Karpas-422 (cell line): ENCODE measurements at regions not wholly inside any gene's neighbourhood (a gene's known extent, or its start where the extent isn't known, plus 50 kb on each side); places are given as distances from the start of the nearest gene placed in this dataset.
A peak's percentile ranks its signal among the peaks of the same experiment; 100 is the strongest.

Source experiments
- DNase-seq: peaks from one replicate; pipeline ENCODE4 v3.0.0-alpha.2; 2015
- H2AFZ ChIP-seq: fragments of 200-600 bp; sonication (generic); 2 replicates; pipeline ENCODE4 v1.6.1; 2014; ENCODE audit warnings: antibody characterized with exemption, low read length, mixed read lengths
- H3K27ac ChIP-seq: fragments of 200-600 bp; sonication (generic); 2 replicates; pipeline ENCODE4 v1.5.1; 2014; ENCODE audit warnings: mild to moderate bottlenecking, low read length, moderate library complexity
- H3K27me3 ChIP-seq: fragments of 200-600 bp; sonication (generic); 2 replicates; pipeline ENCODE4 v1.6.1; 2014; ENCODE audit warnings: low read length, mixed read lengths
- H3K36me3 ChIP-seq: fragments of 200-600 bp; sonication (generic); 2 replicates; pipeline ENCODE4 v1.6.1; 2014; ENCODE audit warnings: low read length, mixed read lengths; ENCODE audit not compliant: insufficient read depth
- H3K4me1 ChIP-seq: fragments of 200-600 bp; sonication (generic); 2 replicates; pipeline ENCODE4 v1.6.1; 2014; ENCODE audit warnings: mild to moderate bottlenecking, low read length, mixed read lengths
- H3K4me2 ChIP-seq: fragments of 200-600 bp; sonication (generic); 2 replicates; pipeline ENCODE4 v1.6.1; 2014; ENCODE audit warnings: low read length, low read depth, mild to moderate bottlenecking; ENCODE audit not compliant: poor library complexity, severe bottlenecking
- H3K4me3 ChIP-seq: fragments of 200-600 bp; sonication (generic); 2 replicates; pipeline ENCODE4 v1.5.1; 2014; ENCODE audit warnings: mild to moderate bottlenecking, antibody characterized with exemption, low read length, mixed read lengths
- H3K79me2 ChIP-seq: fragments of 200-600 bp; sonication (generic); 2 replicates; pipeline ENCODE4 v1.6.1; 2014; ENCODE audit warnings: mild to moderate bottlenecking, low read length, mixed read lengths
- H3K9ac ChIP-seq: fragments of 200-600 bp; sonication (generic); 2 replicates; pipeline ENCODE4 v1.6.0; 2014; ENCODE audit warnings: low read length
- H3K9me2 ChIP-seq: fragments of 200-600 bp; sonication (generic), shearing (Covaris generic); replicated peaks from 2 replicates; pipeline ENCODE4 v1.6.0; 2014; ENCODE audit warnings: mild to moderate bottlenecking, low read length, moderate library complexity; ENCODE audit not compliant: insufficient read depth
- H3K9me3 ChIP-seq: fragments of 300-700, 200-600 bp; sonication (generic); 2 replicates; pipeline ENCODE4 v1.6.1; 2014; ENCODE audit warnings: low read length, mixed read lengths
- H4K20me1 ChIP-seq: fragments of 200-600 bp; sonication (generic); 2 replicates; pipeline ENCODE4 v1.6.1; 2014; ENCODE audit warnings: mild to moderate bottlenecking, antibody characterized with exemption, low read length, low read depth; ENCODE audit not compliant: insufficient read depth

- H3K9me2 ChIP-seq = no peaks in the 10 kb centered on the region
- H2AFZ ChIP-seq = no peak overlapping the region
- no peak overlapping the region for H3K9ac ChIP-seq
- no peaks in the 10 kb centered on the region for H3K9me3 ChIP-seq
- no peaks in the 10 kb centered on the region for H4K20me1 ChIP-seq
- H3K4me2 ChIP-seq = no peak overlapping the region
- H3K4me1 ChIP-seq = no peaks in the 10 kb centered on the region
- no peaks in the 10 kb centered on the region for H3K27me3 ChIP-seq
- no peak overlapping the region for H3K4me3 ChIP-seq
- no peaks in the 10 kb centered on the region for H3K79me2 ChIP-seq
- no peak for DNase-seq
- no peak overlapping the region for H3K27ac ChIP-seq
- no peaks in the 10 kb centered on the region for H3K36me3 ChIP-seq
These were observed 492.9 kb downstream of the TNS3 start for GRCh38 chr7:47089068-47089417.

GRCh38 chr7:47088329-47089067 is 493.4 kb downstream of the TNS3 start:
- DNase-seq = peak; percentile 78
- H3K4me2 ChIP-seq = no peak overlapping the region

GRCh38 chr7:47087866-47088265 is 494.0 kb downstream of the TNS3 start:
- H3K27ac ChIP-seq = no peak overlapping the region
- no peak for DNase-seq
- H3K79me2 ChIP-seq = no peaks in the 10 kb centered on the region
- no peaks in the 10 kb centered on the region for H3K27me3 ChIP-seq
- no peak overlapping the region for H2AFZ ChIP-seq
- no peak overlapping the region for H3K4me3 ChIP-seq
- H3K9me3 ChIP-seq = no peaks in the 10 kb centered on the region
- H3K9me2 ChIP-seq = no peaks in the 10 kb centered on the region
- H3K4me2 ChIP-seq = no peak overlapping the region
- no peak overlapping the region for H3K9ac ChIP-seq
- H4K20me1 ChIP-seq = no peaks in the 10 kb centered on the region
- no peaks in the 10 kb centered on the region for H3K4me1 ChIP-seq
- no peaks in the 10 kb centered on the region for H3K36me3 ChIP-seq

More at GRCh38 chr7:47088329-47089067, 493.4 kb downstream of the TNS3 start:
- H2AFZ ChIP-seq = no peak overlapping the region
- H3K9ac ChIP-seq = no peak overlapping the region
- H3K9me3 ChIP-seq = no peaks in the 10 kb centered on the region
- H3K4me3 ChIP-seq = no peak overlapping the region
- H3K27me3 ChIP-seq = no peaks in the 10 kb centered on the region
- no peak overlapping the region for H3K27ac ChIP-seq
- H3K9me2 ChIP-seq = no peaks in the 10 kb centered on the region
- H3K79me2 ChIP-seq = no peaks in the 10 kb centered on the region
- no peaks in the 10 kb centered on the region for H3K36me3 ChIP-seq
- H4K20me1 ChIP-seq = no peaks in the 10 kb centered on the region
- H3K4me1 ChIP-seq = no peaks in the 10 kb centered on the region

GRCh38 chr7:47085491-47086275 is 496.2 kb downstream of the TNS3 start:
- H3K27me3 ChIP-seq = no peaks in the 10 kb centered on the region
- H3K4me2 ChIP-seq = no peak overlapping the region

GRCh38 chr7:47083476-47084250 is 498.2 kb downstream of the TNS3 start:
- Histone ChIP-seq H4K20me1 (no peaks in the 10 kb centered on the region), H3K79me2 (no peaks in the 10 kb centered on the region), H2AFZ (no peak overlapping the region), H3K27ac (no peak overlapping the region), H3K9me3 (no peaks in the 10 kb centered on the region), H3K27me3 (no peaks in the 10 kb centered on the region), H3K4me1 (peaks cover 6% of the 10 kb centered on the region; the same call in 1 of the 2 replicates), H3K4me2 (no peak overlapping the region), H3K4me3 (no peak overlapping the region), H3K36me3 (no peaks in the 10 kb centered on the region), H3K9me2 (no peaks in the 10 kb centered on the region), H3K9ac (no peak overlapping the region)
- no peak for DNase-seq

More at GRCh38 chr7:47085491-47086275, 496.2 kb downstream of the TNS3 start:
- Histone ChIP-seq H4K20me1 (no peaks in the 10 kb centered on the region), H3K4me1 (no peaks in the 10 kb centered on the region), H3K79me2 (no peaks in the 10 kb centered on the region), H3K9me2 (no peaks in the 10 kb centered on the region), H3K9me3 (no peaks in the 10 kb centered on the region), H3K9ac (no peak overlapping the region), H3K4me3 (no peak overlapping the region), H3K36me3 (no peaks in the 10 kb centered on the region), H3K27ac (no peak overlapping the region), H2AFZ (no peak overlapping the region)
- no peak for DNase-seq

- H2AFZ ChIP-seq = no peak overlapping the region
- H3K4me1 ChIP-seq = peaks cover 6% of the 10 kb centered on the region; the same call in 1 of the 2 replicates
- no peaks in the 10 kb centered on the region for H3K9me2 ChIP-seq
- no peaks in the 10 kb centered on the region for H3K36me3 ChIP-seq
- H3K9me3 ChIP-seq = no peaks in the 10 kb centered on the region
- no peaks in the 10 kb centered on the region for H3K79me2 ChIP-seq
- no peak for DNase-seq
- no peaks in the 10 kb centered on the region for H4K20me1 ChIP-seq
- no peak overlapping the region for H3K4me2 ChIP-seq
- no peaks in the 10 kb centered on the region for H3K27me3 ChIP-seq
- H3K27ac ChIP-seq = no peak overlapping the region
- H3K4me3 ChIP-seq = no peak overlapping the region
- H3K9ac ChIP-seq = no peak overlapping the region
These were observed 501.1 kb downstream of the TNS3 start for GRCh38 chr7:47080816-47081215.

GRCh38 chr7:47078241-47078640 is 503.7 kb downstream of the TNS3 start:
- no peak overlapping the region for H3K9ac ChIP-seq
- no peaks in the 10 kb centered on the region for H3K79me2 ChIP-seq
- H3K4me2 ChIP-seq = no peak overlapping the region
- H2AFZ ChIP-seq = no peak overlapping the region
- no peak overlapping the region for H3K27ac ChIP-seq
- H4K20me1 ChIP-seq = no peaks in the 10 kb centered on the region
- H3K9me3 ChIP-seq = no peaks in the 10 kb centered on the region
- H3K4me1 ChIP-seq = peaks cover 6% of the 10 kb centered on the region; the same call in 1 of the 2 replicates
- H3K9me2 ChIP-seq = no peaks in the 10 kb centered on the region
- no peak overlapping the region for H3K4me3 ChIP-seq
- no peaks in the 10 kb centered on the region for H3K27me3 ChIP-seq
- H3K36me3 ChIP-seq = no peaks in the 10 kb centered on the region
- DNase-seq = no peak

GRCh38 chr7:47074702-47075153 is 507.2 kb downstream of the TNS3 start:
- no peaks in the 10 kb centered on the region for H3K36me3 ChIP-seq
- no peaks in the 10 kb centered on the region for H3K79me2 ChIP-seq
- no peak overlapping the region for H2AFZ ChIP-seq
- no peak overlapping the region for H3K9ac ChIP-seq
- no peak overlapping the region for H3K27ac ChIP-seq
- H3K4me3 ChIP-seq = no peak overlapping the region
- H3K27me3 ChIP-seq = no peaks in the 10 kb centered on the region
- no peak overlapping the region for H3K4me2 ChIP-seq
- DNase-seq = no peak
- no peaks in the 10 kb centered on the region for H3K9me2 ChIP-seq
- H3K4me1 ChIP-seq = peaks cover 4% of the 10 kb centered on the region; the same call in 1 of the 2 replicates
- H4K20me1 ChIP-seq = no peaks in the 10 kb centered on the region
- H3K9me3 ChIP-seq = no peaks in the 10 kb centered on the region
